Stomach (tissue), 4 donors: ENCODE measurements at regions not wholly inside any gene's neighbourhood (a gene's known extent, or its start where the extent isn't known, plus 50 kb on each side); places are given as distances from the start of the nearest gene placed in this dataset.

Experiments
- CTCF ChIP-seq, 7 experiments: fragments of 450-650 bp in 4 of 7; fragments of 200-600 bp in 3 of 7; sonication (generic) in 3 of 7; IDR thresholded peaks; one replicate each; pipeline ENCODE4 v1.5.1; 2016 to 2019; ENCODE audit warnings: antibody characterized with exemption in 7 of 7, control low read depth in 2 of 7, mild to moderate bottlenecking in 1 of 7
- EP300 ChIP-seq: sonication (generic); formaldehyde crosslinking; IDR thresholded peaks from one replicate; pipeline ENCODE4 v1.6.1; 2017; ENCODE audit warnings: antibody characterized with exemption
- POLR2A ChIP-seq, 4 donors: fragments of 450-650 bp; IDR thresholded peaks; one replicate each; pipeline ENCODE4 v1.6.1; 2016; ENCODE audit warnings: antibody characterized with exemption in 4 of 4, control low read depth in 2 of 4, mild to moderate bottlenecking in 1 of 4, moderate library complexity in 1 of 4

GRCh38 chr4:189087971-189088370, 852.7 kb upstream of the FRG1 start:
- TF ChIP-seq CTCF (IDR thresholded peaks at IDR 0.05) (no peak), POLR2A (IDR thresholded peaks at IDR 0.05) (no peak), EP300 (no peak)
